HG02642 (cell line): ENCODE measurements at regions not wholly inside any gene's neighbourhood (a gene's known extent, or its start where the extent isn't known, plus 50 kb on each side); places are given as distances from the start of the nearest gene placed in this dataset.
"Not testable (repeated sequence)": the region's sequence is repeated elsewhere in the genome, so short reads cannot be mapped to it uniquely, and the experiment has no call there.

ENCODE experiments used
- ATAC-seq: cut with Tn5 transposase; IDR thresholded peaks from one replicate; pipeline ENCODE4 v1.9.1; 2021; ENCODE audit warnings: mild to moderate bottlenecking; ENCODE audit not compliant: unreplicated experiment, poor library complexity

- no peak for ATAC-seq
These were observed 196.1 kb upstream of the SVIL start for GRCh38 chr10:29830531-29831512.

GRCh38 chr10:29829776-29830175 lies 195.0 kb upstream of the SVIL start:
- ATAC-seq: no peak

GRCh38 chr10:29828956-29829355 lies 194.2 kb upstream of the SVIL start:
- ATAC-seq: no peak

- no peak for ATAC-seq
These were observed 193.7 kb upstream of the SVIL start for GRCh38 chr10:29828440-29828894.

GRCh38 chr10:29827512-29827911 lies 192.7 kb upstream of the SVIL start:
- ATAC-seq: no peak

GRCh38 chr10:29826801-29827450 lies 192.2 kb upstream of the SVIL start:
- no peak for ATAC-seq

- no peak for ATAC-seq
These were observed 191.4 kb upstream of the SVIL start for GRCh38 chr10:29826221-29826620.

GRCh38 chr10:29823553-29824080 lies 188.8 kb upstream of the SVIL start:
- ATAC-seq: no peak

GRCh38 chr10:29820890-29821461 lies 186.2 kb upstream of the SVIL start:
- no peak for ATAC-seq

- ATAC-seq: no peak
These were observed 182.2 kb upstream of the SVIL start for GRCh38 chr10:29816801-29817558.

- no peak for ATAC-seq
These were observed 180.8 kb upstream of the SVIL start for GRCh38 chr10:29815572-29815971.

- no peak for ATAC-seq
These were observed 177.1 kb upstream of the SVIL start for GRCh38 chr10:29811751-29812427.

- ATAC-seq: no peak
These were observed 176.0 kb upstream of the SVIL start for GRCh38 chr10:29810816-29811215.

GRCh38 chr10:29810231-29810630 lies 175.5 kb upstream of the SVIL start:
- not testable (repeated sequence) for ATAC-seq

- ATAC-seq: no peak
These were observed 174.6 kb upstream of the SVIL start for GRCh38 chr10:29809383-29809782.

GRCh38 chr10:29807163-29807806 lies 172.5 kb upstream of the SVIL start:
- no peak for ATAC-seq

- ATAC-seq: no peak
These were observed 171.6 kb upstream of the SVIL start for GRCh38 chr10:29806350-29806788.

- ATAC-seq: no peak
These were observed 170.5 kb upstream of the SVIL start for GRCh38 chr10:29805134-29805723.
